ENCODE measurements at regions not wholly inside any gene's neighbourhood (a gene's known extent, or its start where the extent isn't known, plus 50 kb on each side); places are given as distances from the start of the nearest gene placed in this dataset.
"Not testable (repeated sequence)": the region's sequence is repeated elsewhere in the genome, so short reads cannot be mapped to it uniquely, and the experiment has no call there.

- intact Hi-C loops (cut with micrococcal nuclease; ENCODE audit: unreplicated experiment) = no loop called here
- no peak overlapping the region for H3K9ac ChIP-seq (ENCODE audit: control insufficient read depth, insufficient read depth, low read length)
Observed at GRCh38 chr9:110131499-110131898, 76.5 kb downstream of the C9orf152 start.

GRCh38 chr9:110132531-110132930 is 75.4 kb downstream of the C9orf152 start:
- H3K4me3 ChIP-seq; H3K9me3 ChIP-seq (replicated peaks; ENCODE audit: control insufficient read depth, insufficient read depth, low read length); H3K27me3 ChIP-seq (replicated peaks in 1 of 2; ENCODE audit: control insufficient read depth in 2 of 2, insufficient read depth in 2 of 2, low read length in 1 of 2); H3K9ac ChIP-seq (ENCODE audit: control insufficient read depth, insufficient read depth, low read length); H3K4me2 ChIP-seq (ENCODE audit: control insufficient read depth, insufficient read depth); FAIRE-seq; H4K20me1 ChIP-seq (ENCODE audit: control insufficient read depth, insufficient read depth); DNase-seq (ENCODE audit: low read depth, low spot score); ATAC-seq; H2AFZ ChIP-seq (ENCODE audit: control insufficient read depth, low read depth, low read length); intact Hi-C loops (cut with micrococcal nuclease; ENCODE audit: unreplicated experiment); BruUV-seq (replicated peaks): not testable (repeated sequence)
- ChIA-PET SMC1A (ENCODE audit: uncharacterized antibody, unreplicated experiment) (interaction anchor here (0.6 to 11.2 kb wide), 11 partner anchors 16 to 1805 kb away, joined by 3 to 460 read pairs (median 5); no protein-coding TSS in a partner anchor), POLR2A (interaction anchor here (0.5 to 10.9 kb wide), 10 partner anchors 15 to 642 kb away, joined by 3 to 262 read pairs (median 4); no protein-coding TSS in a partner anchor), RAD21 (ENCODE audit: unreplicated experiment) (interaction anchor here (0.8 to 14.4 kb wide), 4 partner anchors 16 to 226 kb away, joined by 3 to 396 read pairs (median 172); no protein-coding TSS in a partner anchor), CTCF (interaction anchor here (1.0 to 9.5 kb wide), 7 partner anchors 11 to 229 kb away, joined by 3 to 123 read pairs (median 4); no protein-coding TSS in a partner anchor)
- in situ Hi-C loops (cut with MboI) = loop anchor here (25.0 kb wide), 1 partner anchor 1880 kb away; no protein-coding TSS in a partner anchor
- WGBS (ENCODE audit: insufficient coverage, insufficient replicate concordance, low lambda C conversion rate, missing lambda C conversion rate) = 73% methylated on average over 3 of the region's 3 CpGs
- Histone ChIP-seq H3K27ac (ENCODE audit: control insufficient read depth, insufficient read depth) (peak overlapping the region; percentile 15), H3K79me2 (ENCODE audit: control insufficient read depth, insufficient read depth, low read length) (peaks cover 69% of the 10 kb centered on the region), H3K36me3 (ENCODE audit: control insufficient read depth in 2 of 2, insufficient read depth in 2 of 2, low read length in 1 of 2) (peaks cover 5 to 20% of the 10 kb centered on the region in 2 experiments), H3K4me1 (ENCODE audit: control insufficient read depth, insufficient read depth, low read length) (peaks cover 48% of the 10 kb centered on the region)

More at GRCh38 chr9:110131499-110131898, 76.5 kb downstream of the C9orf152 start:
- no peaks in the 10 kb centered on the region for H3K9me3 ChIP-seq (replicated peaks; ENCODE audit: control insufficient read depth, insufficient read depth, low read length)
- BruUV-seq (replicated peaks) = no TSS peak
- H3K79me2 ChIP-seq (ENCODE audit: control insufficient read depth, insufficient read depth, low read length) = peaks cover 80% of the 10 kb centered on the region
- CTCF ChIA-PET = interaction anchor here (0.6 to 9.5 kb wide), 10 partner anchors 12 to 228 kb away, joined by 3 to 123 read pairs (median 8); no protein-coding TSS in a partner anchor
- H3K27ac ChIP-seq (ENCODE audit: control insufficient read depth, insufficient read depth) = no peak overlapping the region
- TF ChIP-seq LARP7 (IDR thresholded peaks at IDR 0.05) (no peak), TCF12 (IDR thresholded peaks at IDR 0.05; ENCODE audit: low read depth, low read length) (no peak)
- H3K4me3 ChIP-seq = no peak overlapping the region
- ATAC-seq (no peak), DNase-seq (ENCODE audit: low read depth, low spot score) (no peak), FAIRE-seq (no peak)
- H3K4me1 ChIP-seq (ENCODE audit: control insufficient read depth, insufficient read depth, low read length) = peaks cover 58% of the 10 kb centered on the region
- SMC1A ChIA-PET (ENCODE audit: uncharacterized antibody, unreplicated experiment) = interaction anchor here (0.7 to 11.2 kb wide), 13 partner anchors 17 to 226 kb away, joined by 3 to 460 read pairs (median 4); no protein-coding TSS in a partner anchor
- POLR2A ChIA-PET = interaction anchor here (0.6 to 10.9 kb wide), 8 partner anchors 16 to 165 kb away, joined by 3 to 262 read pairs (median 4); no protein-coding TSS in a partner anchor
- H2AFZ ChIP-seq (ENCODE audit: control insufficient read depth, low read depth, low read length) = no peak overlapping the region
- 97% methylated on average over 2 of the region's 2 CpGs for WGBS (ENCODE audit: insufficient coverage, insufficient replicate concordance, low lambda C conversion rate, missing lambda C conversion rate)
- peaks cover 5 to 13% of the 10 kb centered on the region in 2 experiments; a peak in 3 of 4 replicates for H3K36me3 ChIP-seq (ENCODE audit: control insufficient read depth in 2 of 2, insufficient read depth in 2 of 2, low read length in 1 of 2)
- peak overlapping the region; percentile 11; the same call in 1 of the 2 replicates for H3K4me2 ChIP-seq (ENCODE audit: control insufficient read depth, insufficient read depth)
- no peaks in the 10 kb centered on the region for H3K27me3 ChIP-seq (replicated peaks in 1 of 2; ENCODE audit: control insufficient read depth in 2 of 2, insufficient read depth in 2 of 2, low read length in 1 of 2)
- in situ Hi-C loops (cut with MboI) = loop anchor here (25.0 kb wide), 1 partner anchor 1881 kb away; no protein-coding TSS in a partner anchor
- no peaks in the 10 kb centered on the region for H4K20me1 ChIP-seq (ENCODE audit: control insufficient read depth, insufficient read depth)
- RAD21 ChIA-PET (ENCODE audit: unreplicated experiment) = interaction anchor here (0.6 to 14.4 kb wide), 7 partner anchors 17 to 716 kb away, joined by 3 to 396 read pairs (median 8); no protein-coding TSS in a partner anchor
